ENCODE measurements at regions not wholly inside any gene's neighbourhood (a gene's known extent, or its start where the extent isn't known, plus 50 kb on each side); places are given as distances from the start of the nearest gene placed in this dataset.

- no peak overlapping the region for H3K27ac ChIP-seq
- TF ChIP-seq ZFX (IDR thresholded peaks at IDR 0.05; ENCODE audit: borderline replicate concordance), result no peak
- TF ChIP-seq, protein P1, sequence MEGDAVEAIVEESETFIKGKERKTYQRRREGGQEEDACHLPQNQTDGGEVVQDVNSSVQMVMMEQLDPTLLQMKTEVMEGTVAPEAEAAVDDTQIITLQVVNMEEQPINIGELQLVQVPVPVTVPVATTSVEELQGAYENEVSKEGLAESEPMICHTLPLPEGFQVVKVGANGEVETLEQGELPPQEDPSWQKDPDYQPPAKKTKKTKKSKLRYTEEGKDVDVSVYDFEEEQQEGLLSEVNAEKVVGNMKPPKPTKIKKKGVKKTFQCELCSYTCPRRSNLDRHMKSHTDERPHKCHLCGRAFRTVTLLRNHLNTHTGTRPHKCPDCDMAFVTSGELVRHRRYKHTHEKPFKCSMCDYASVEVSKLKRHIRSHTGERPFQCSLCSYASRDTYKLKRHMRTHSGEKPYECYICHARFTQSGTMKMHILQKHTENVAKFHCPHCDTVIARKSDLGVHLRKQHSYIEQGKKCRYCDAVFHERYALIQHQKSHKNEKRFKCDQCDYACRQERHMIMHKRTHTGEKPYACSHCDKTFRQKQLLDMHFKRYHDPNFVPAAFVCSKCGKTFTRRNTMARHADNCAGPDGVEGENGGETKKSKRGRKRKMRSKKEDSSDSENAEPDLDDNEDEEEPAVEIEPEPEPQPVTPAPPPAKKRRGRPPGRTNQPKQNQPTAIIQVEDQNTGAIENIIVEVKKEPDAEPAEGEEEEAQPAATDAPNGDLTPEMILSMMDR (IDR thresholded peaks at IDR 0.05), result no peak
Measured at GRCh38 chr6:47375426-47375825, 65.7 kb upstream of the TNFRSF21 start.

DNA sequence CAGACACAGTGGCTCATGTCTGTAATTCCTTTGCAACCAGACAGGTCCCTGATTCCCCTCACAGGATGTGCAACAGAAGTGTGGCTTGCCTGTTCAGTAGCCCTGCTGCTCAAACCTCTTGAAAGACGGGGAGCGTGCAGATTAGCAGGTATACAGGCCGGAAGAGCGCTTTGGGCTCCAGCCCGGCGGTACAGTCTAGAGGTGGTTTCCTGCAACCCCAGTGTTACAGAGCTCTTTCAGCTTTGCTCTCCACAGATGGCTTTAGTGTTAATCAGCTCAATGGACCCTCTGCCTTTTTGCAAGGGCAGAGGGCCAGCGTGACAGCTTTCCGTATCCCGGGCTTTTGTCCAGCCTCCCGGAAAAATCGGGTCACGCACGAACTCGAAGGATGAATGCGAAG lies 67.2 kb upstream of the TNFRSF21 start:
- H3K27ac ChIP-seq, result no peak overlapping the region
- TF ChIP-seq ZFX (IDR thresholded peaks at IDR 0.05; ENCODE audit: borderline replicate concordance), result no peak
- TF ChIP-seq, protein P1 (IDR thresholded peaks at IDR 0.05), result no peak

DNA sequence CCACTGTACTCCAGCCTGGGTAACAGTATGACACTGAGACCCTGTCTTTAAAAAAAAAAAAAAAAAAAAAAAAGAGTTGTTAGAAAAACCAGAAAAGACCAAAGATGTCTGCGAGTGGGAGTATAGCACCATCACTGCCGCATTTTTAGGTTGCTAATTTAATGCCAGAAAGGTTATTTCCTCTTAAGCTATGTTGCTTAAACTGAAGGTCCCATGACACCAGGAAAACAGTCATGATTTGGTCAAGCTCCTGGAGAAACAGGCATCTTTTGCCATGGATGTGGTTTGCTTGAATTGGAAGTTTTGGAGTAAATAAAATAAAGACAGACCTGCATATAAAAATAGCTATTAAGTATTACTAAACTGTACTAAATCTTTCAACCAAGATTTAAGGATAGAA lies 68.3 kb upstream of the TNFRSF21 start:
- no peak overlapping the region for H3K27ac ChIP-seq
- TF ChIP-seq, protein P1 (IDR thresholded peaks at IDR 0.05), result no peak

- TF ChIP-seq, protein P1 (IDR thresholded peaks at IDR 0.05), result no peak
- no peak for TF ChIP-seq ZFX (IDR thresholded peaks at IDR 0.05; ENCODE audit: borderline replicate concordance)
- no peak overlapping the region for H3K27ac ChIP-seq
Measured at GRCh38 chr6:47379328-47379727, 69.6 kb upstream of the TNFRSF21 start.

- TF ChIP-seq, protein P1 (IDR thresholded peaks at IDR 0.05), result no peak
- no peak for TF ChIP-seq ZFX (IDR thresholded peaks at IDR 0.05; ENCODE audit: borderline replicate concordance)
- H3K27ac ChIP-seq, result no peak overlapping the region
Measured at GRCh38 chr6:47380251-47380650, 70.5 kb upstream of the TNFRSF21 start.

DNA sequence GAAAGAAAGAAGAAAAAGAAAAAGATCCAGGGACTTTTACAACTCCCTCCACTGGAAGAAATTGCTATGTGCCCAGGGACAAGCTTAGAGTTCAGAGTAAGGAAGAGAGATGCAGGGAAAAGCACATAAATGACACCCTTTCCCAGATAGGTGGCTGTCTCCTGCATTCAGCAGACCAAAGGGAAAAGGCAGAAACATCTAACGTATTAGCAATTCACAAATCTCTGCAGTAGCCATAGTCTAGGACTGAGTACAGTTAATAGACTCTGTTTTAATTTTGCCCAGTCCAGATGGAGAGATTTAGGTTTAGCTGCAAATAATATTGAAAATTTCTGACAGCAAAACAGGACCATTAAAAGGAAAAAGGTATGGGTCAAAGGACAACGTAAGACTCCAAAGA lies 71.3 kb upstream of the TNFRSF21 start:
- TF ChIP-seq ZFX (IDR thresholded peaks at IDR 0.05; ENCODE audit: borderline replicate concordance), result no peak

GRCh38 chr6:47383360-47383759 lies 73.7 kb upstream of the TNFRSF21 start:
- TF ChIP-seq ZFX (IDR thresholded peaks at IDR 0.05; ENCODE audit: borderline replicate concordance), result no peak
- TF ChIP-seq, protein P1 (IDR thresholded peaks at IDR 0.05), result no peak
- no peak overlapping the region for H3K27ac ChIP-seq

More for the DNA sequence above, 71.3 kb upstream of the TNFRSF21 start:
- H3K27ac ChIP-seq, result no peak overlapping the region

DNA sequence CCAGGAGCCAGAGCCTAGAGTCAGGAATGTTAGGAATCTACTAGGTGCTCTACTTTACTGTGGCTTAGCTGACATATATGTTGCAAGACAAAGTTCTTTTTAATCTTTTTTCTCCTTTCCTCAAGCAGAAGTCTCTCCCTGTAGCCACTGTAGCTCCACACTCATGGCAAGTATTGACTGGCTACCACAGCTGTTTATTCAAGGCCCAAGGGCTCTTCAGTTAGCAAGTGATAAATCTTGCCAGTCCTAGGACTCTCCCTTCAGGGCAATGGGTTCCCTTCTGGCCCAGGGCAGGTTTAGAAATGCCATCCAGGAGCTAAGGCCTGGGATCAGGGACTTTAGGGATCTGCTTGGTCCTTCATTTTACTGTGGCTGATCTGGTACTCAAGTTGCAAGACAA lies 82.0 kb upstream of the TNFRSF21 start:
- H3K27ac ChIP-seq, result no peak overlapping the region
- TF ChIP-seq ZFX (IDR thresholded peaks at IDR 0.05; ENCODE audit: borderline replicate concordance), result no peak
- TF ChIP-seq, protein P1 (IDR thresholded peaks at IDR 0.05), result no peak
